GM18870 (cell line): ENCODE measurements at regions not wholly inside any gene's neighbourhood (a gene's known extent, or its start where the extent isn't known, plus 50 kb on each side); places are given as distances from the start of the nearest gene placed in this dataset.

Experiments
- ATAC-seq: cut with Tn5 transposase; IDR thresholded peaks from one replicate; pipeline ENCODE4 v1.9.1; 2021; ENCODE audit warnings: moderate library complexity; ENCODE audit not compliant: unreplicated experiment

DNA sequence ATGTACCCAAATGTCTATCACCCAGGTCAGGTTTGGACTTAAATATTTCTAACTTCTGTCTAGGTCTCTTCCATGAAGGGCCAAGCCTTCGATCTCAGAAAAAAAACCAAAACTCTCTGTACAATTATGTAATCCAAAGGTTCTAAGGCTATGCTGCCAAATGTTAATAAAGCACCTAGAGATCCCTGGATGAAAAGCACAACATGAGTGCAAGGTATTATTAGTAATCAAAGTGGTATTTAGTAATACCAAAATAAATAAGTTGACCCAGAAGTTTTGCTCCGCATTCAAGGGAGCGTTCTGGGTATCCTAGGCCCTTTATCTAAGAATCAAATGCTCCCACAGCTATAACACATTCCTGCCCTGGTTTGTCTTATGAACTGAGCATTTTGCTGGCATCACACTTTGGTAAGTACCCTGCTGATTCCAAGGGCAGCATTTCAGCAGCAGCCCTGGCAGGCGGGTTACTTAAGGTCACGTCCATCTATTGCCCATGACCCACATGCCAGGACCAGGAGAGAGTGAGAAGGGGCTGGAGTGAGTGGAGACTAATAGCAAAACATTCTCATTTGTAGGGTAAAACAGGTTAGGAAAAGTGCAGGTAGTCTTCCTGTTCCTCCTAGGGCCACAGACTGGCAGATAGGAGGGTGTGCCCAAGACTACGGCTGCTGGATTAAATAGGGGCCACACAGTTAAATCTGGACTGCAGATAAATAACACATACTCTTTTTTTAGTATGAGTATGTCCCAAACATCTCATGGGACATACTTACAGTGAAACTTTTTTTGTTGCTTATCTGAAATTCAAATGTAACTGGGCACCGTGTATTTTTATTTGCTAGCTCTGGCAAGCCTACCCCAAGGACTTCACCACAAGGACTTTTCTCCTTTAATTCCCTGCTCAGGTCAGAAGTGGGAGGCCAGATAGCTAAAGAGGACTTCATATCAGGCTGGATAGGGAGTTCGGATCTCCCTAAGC is 76.0 kb upstream of the SNRK start:
- no peak for ATAC-seq

GRCh38 chr3:43207628-43208085 is 78.7 kb upstream of the SNRK start:
- peak; percentile 45 for ATAC-seq

DNA sequence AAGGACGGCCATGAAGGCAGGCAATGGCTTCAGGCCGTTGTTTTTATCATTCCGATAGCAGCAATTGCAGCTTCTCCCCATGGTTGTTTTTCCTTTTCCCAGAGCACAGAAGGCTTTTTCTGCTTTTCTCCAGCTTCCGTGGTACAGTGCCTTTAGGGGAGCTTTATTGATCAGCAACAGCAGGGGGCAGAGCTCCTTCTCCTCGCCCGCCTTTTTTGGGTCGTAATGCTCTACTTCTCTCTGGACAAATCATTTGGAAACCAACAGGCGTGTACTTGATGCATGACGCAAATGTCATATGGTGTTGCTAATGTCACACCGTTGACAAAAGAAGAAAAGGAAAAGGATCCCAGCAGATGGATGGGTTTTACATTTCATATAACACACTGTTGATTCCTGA is 79.7 kb upstream of the SNRK start:
- ATAC-seq = no peak

- no peak for ATAC-seq
Measured at GRCh38 chr3:43206105-43206504, 80.2 kb upstream of the SNRK start.

DNA sequence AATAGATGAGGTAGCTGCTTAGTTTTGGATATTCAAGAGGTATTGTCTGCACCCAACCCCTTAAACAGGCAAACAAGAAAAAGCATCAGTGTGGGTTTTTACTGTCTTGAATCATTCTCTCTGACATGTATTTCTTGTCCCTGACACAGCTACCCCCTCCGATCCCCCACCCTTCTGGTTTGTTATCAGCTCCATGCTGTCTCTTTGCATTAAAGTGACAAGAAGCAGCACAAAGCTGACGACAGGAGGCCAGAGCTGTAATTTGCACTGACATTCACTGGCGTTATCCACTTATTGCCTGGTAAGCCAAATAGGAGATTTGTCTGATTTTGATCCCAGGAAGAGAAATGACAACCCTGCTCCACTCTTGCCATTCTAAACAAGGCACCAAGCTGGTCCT is 83.3 kb upstream of the SNRK start:
- ATAC-seq = no peak

DNA sequence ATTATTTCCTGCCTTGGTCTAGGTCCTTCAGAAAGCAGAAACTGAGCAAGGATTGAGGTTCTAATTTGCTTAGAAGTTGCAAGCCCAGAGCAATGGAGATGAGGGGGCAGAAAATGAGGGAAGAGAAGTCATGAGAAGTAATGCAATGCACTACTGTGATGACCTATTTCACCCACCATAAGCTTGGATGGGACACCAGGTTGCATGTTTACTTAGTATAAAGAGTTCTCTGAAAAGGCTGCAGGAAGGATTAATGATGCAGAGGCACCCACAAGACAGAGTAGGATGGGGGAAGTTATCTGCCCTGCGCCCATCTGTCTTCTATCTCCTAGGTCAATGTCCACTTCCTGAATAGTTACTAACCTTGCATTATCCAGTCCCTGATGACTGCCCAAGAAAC is 84.8 kb upstream of the SNRK start:
- ATAC-seq = no peak

DNA sequence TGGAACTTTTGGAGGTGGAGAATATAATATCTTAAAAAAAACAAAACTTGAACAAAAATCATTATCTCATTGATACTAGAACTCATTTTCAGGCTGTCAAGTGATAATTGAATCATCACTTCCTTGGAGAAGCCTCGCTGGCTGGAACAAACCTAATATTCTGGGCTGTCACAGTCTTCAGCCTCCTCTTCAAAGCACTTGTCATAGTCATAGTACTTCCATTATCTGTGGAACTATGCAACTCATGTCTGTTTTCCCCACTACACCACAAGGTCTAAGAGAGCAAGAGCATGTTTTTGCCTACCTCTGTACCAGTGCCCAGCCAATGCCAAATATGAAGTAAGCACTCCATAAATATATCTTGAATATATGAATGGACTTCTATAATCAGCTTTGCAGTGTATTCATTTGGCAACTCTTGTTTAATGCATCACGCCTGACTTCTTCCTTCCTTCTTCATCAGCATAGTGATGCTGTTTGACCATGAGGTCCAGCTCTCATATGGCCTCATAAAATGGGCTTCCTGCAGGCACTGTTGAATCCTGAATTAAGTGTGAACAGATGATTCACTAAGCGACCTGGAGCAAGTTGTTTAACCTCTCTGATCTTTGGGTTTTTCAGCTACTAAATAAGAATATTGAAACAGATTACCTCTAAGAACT is 86.6 kb upstream of the SNRK start:
- no peak for ATAC-seq

DNA sequence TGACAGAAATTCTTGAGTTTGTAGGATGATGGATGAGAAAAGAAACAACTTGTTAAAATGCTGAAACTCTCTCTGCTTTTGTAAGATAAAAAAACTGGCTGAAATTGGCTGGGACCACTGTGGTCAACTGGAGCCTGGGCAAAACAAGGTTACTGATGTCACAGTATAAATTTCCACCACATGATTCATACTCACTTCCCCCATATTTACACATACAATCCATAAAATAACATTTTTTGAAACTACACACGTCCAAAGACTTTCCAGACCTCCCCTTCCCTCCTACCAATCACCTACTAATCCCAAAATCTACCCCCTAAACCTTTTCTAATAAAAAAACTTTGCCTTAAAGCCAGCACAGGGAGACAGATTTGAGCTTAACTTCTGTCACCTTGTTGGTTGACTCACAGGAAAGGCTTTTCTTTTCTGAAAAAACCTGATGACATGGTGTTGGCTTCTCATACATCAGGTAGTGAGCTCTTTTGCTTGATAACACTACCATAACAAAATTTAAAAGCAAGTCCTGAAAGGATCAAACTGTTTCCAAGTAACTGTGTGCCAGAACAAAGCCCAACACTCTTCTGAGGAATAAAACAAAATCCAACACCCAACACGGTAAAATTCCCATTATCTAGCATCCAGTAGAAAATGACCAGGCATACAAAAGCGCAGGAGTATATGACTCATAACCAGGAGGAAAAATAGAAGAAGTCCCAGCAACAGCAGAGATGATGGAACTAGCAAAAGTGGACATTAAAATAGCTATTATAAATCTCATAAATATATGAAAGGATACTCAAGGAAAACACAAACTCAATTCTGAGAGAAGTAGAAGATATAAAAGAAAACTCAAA is 87.3 kb upstream of the SNRK start:
- no peak for ATAC-seq

GRCh38 chr3:43198301-43198700 is 88.0 kb upstream of the SNRK start:
- no peak for ATAC-seq

DNA sequence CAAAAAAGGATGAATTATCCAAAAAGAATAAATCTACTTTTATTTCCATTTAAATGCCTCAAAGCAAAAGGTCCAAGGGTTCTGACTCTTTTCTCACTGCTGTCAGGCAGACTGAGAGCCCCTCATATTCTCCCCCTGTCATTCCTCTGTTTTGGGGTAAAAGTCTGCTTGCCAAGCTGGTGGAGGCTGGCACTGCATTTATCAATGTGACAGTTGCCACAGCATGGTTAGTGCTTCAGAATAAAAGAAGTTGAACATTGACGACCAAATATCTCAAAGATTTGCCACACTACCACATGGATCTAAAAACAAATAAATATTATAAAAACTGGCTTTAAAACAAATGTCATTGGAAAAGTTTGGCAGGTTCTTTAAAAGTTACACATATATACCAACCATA is 89.2 kb upstream of the SNRK start:
- ATAC-seq = no peak

GRCh38 chr3:43196721-43197120 is 89.6 kb upstream of the SNRK start:
- ATAC-seq = no peak

DNA sequence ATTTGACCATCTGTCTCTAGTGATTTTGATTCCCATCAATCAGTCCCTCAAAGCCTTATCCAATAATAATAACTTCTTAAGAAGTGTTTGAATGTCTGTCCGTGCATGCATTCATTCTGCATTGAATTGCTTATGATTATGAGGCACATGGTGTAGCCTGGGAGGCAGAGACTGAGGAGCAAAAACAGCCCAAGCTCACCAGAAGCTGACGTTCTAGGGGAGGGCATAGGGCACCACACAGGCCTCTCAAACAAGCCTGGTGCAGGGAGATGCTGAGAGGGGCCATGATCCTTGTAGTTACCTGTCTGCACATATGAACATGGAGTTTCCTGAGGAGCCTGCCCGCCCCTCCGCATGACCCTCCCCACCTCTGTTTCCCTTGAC is 89.2 kb upstream of the POMGNT2 start:
- no peak for ATAC-seq

GRCh38 chr3:43194490-43195114 is 88.7 kb upstream of the POMGNT2 start:
- no peak for ATAC-seq

GRCh38 chr3:43194069-43194468 is 88.2 kb upstream of the POMGNT2 start:
- no peak for ATAC-seq

DNA sequence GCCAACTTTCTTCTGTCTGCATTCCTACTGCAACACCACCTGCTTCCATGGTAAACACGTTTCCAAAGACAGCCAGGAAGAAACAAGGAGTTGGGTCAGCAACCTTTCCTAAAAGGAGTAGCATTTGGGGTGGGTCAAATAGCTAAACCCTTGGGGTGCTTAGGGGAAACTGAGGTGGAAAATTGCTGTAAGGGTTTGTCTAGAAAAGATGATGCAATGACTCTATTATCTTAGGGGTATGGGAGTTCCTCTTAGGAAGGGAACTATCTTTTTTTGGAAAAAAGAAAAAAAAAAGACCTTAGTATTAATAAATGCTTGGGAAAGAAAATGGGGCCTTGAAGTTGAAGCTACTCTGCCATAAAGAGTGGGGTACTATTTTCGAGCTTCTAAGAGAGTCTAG is 86.1 kb upstream of the POMGNT2 start:
- no peak for ATAC-seq

DNA sequence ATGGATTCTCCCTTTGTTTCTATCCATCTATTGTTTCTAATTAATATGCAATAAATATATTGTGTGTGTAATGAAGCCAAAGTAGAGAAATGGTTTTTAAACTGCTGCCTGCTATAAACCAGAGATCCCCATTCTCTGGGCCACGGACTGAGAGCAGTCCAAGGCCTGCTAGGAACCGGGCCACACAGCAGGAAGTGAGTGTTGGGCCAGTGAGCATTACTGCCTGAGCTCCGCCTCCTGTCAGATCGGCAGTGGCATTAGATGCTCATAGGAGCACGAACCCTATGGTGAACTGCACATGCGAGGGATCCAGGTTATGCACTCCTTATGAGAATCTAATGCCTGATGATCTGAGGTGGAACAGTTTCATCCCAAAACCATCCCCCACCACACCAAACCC is 85.2 kb upstream of the POMGNT2 start:
- no peak for ATAC-seq

DNA sequence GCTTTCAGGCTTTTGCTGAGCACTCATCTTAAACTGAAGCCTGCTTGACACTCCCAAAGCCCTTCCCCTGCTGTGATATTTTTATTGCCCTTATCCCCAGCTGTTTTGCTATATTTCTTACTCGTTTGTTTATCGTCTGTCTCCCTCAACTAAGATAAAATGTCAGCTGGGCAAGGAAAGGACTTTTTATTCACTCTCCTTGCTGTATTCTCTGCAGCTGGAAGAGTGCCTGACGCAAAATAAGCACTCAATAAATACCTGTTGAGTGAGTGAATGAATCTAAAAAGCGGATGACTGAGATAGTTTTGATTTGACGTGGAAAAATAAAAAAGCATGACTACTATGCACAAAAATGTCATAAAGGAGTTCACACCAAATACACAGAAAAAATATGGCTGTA is 84.8 kb upstream of the POMGNT2 start:
- no peak for ATAC-seq

GRCh38 chr3:43187836-43188479 is 82.1 kb upstream of the POMGNT2 start:
- no peak for ATAC-seq

- no peak for ATAC-seq
Measured at GRCh38 chr3:43185983-43186314, 80.1 kb upstream of the POMGNT2 start.

DNA sequence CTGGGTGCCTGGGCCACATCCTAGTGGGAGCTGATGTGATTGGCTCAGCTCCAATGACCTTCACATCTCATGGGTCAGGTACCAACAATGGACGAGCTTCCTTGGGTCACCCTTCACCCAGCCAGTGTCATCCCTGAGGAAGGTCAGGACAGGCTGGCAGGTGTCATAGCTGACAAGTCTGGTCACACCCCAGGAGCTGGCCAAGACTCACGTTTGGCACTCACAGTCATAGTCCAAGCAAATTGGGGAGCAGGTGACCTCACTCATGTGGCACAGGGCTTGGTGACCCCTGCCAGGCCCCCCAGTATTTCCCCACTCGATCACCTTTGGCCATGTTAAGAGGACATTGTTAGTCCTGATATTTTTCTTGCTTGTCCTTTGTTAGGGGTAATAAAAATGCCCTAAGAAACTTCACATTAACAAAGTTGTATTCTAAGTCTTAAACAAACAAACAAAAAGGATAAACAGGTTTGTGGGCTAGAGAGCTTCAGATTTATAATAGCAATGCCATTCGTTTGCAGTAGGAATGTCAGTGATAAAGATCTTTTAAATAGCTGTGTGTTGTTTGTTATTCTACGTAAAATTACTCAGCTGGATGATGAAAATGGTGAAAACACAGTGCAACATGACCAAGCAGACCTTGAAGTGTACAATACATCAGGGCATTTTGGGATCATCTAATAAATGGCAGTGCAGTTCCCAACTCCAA is 79.5 kb upstream of the POMGNT2 start:
- ATAC-seq = no peak
